Liver (tissue), 7 donors: ENCODE measurements at regions not wholly inside any gene's neighbourhood (a gene's known extent, or its start where the extent isn't known, plus 50 kb on each side); places are given as distances from the start of the nearest gene placed in this dataset.
A peak's percentile ranks its signal among the peaks of the same experiment; 100 is the strongest.

Experiments
- DNase-seq: peaks from one replicate; pipeline ENCODE4 v3.0.0-alpha.2; 2017; ENCODE audit warnings: low spot score
- H3K27ac ChIP-seq, 2 donors: one replicate each; pipeline ENCODE4 v1.7.0; 2013; ENCODE audit warnings: inconsistent platforms in 2 of 2, low read length in 2 of 2, control low read depth in 1 of 2, low read depth in 1 of 2, mild to moderate bottlenecking in 1 of 2
- H3K27me3 ChIP-seq, 4 donors: one replicate each; pipeline versions ENCODE4 v1.6.1 to v1.7.0; 2013; ENCODE audit warnings: low read length in 3 of 4, inconsistent platforms in 1 of 4, mild to moderate bottlenecking in 1 of 4, moderate library complexity in 1 of 4; ENCODE audit not compliant: control insufficient read depth in 4 of 4, insufficient read depth in 4 of 4
- H3K36me3 ChIP-seq, 4 donors: one replicate each; pipeline versions ENCODE4 v1.6.1 to v1.7.0; 2013; ENCODE audit warnings: low read length in 3 of 4, mild to moderate bottlenecking in 3 of 4, low read depth in 1 of 4, moderate library complexity in 1 of 4; ENCODE audit not compliant: control insufficient read depth in 4 of 4, insufficient read depth in 3 of 4
- H3K4me1 ChIP-seq, 4 donors: one replicate each; pipeline versions ENCODE4 v1.6.1 to v1.7.0; 2013; ENCODE audit warnings: low read length in 3 of 4, mild to moderate bottlenecking in 3 of 4, moderate library complexity in 1 of 4; ENCODE audit not compliant: control insufficient read depth in 4 of 4, insufficient read depth in 4 of 4
- H3K4me3 ChIP-seq, 3 donors: one replicate each; pipeline versions ENCODE4 v1.6.1 to v1.7.0; 2013; ENCODE audit warnings: low read length in 3 of 3, control low read depth in 1 of 3, low read depth in 1 of 3, mild to moderate bottlenecking in 1 of 3
- H3K9ac ChIP-seq, 2 donors: one replicate each; pipeline ENCODE4 v1.7.0; 2013; ENCODE audit warnings: low read length in 2 of 2, mild to moderate bottlenecking in 2 of 2, moderate library complexity in 2 of 2, control low read depth in 1 of 2, low read depth in 1 of 2
- H3K9me3 ChIP-seq, 4 donors: one replicate each; pipeline versions ENCODE4 v1.6.1 to v1.7.0; 2013; ENCODE audit warnings: low read length in 3 of 4; ENCODE audit not compliant: control insufficient read depth in 4 of 4
- ATF3 ChIP-seq: IDR thresholded peaks from 2 replicates; pipeline ENCODE4 v1.6.1; 2016; ENCODE audit warnings: antibody characterized with exemption
- EGR1 ChIP-seq, 2 donors: IDR thresholded peaks; 2 replicates each; pipeline ENCODE4 v1.6.1; 2016 to 2018; ENCODE audit warnings: antibody characterized with exemption in 2 of 2, low read depth in 2 of 2
- FOXA1 ChIP-seq: IDR thresholded peaks from 2 replicates; pipeline ENCODE4 v1.6.1; 2016; ENCODE audit warnings: antibody characterized with exemption
- FOXA2 ChIP-seq: IDR thresholded peaks from 2 replicates; pipeline ENCODE4 v1.6.1; 2016; ENCODE audit warnings: antibody characterized with exemption
- GABPA ChIP-seq, 2 donors: IDR thresholded peaks in 1 of 2; conservative IDR thresholded peaks in 1 of 2; 2 replicates each; pipeline ENCODE4 v1.6.1; 2016; ENCODE audit warnings: antibody characterized with exemption in 2 of 2, mild to moderate bottlenecking in 1 of 2, moderate library complexity in 1 of 2
- HNF4A ChIP-seq, 2 donors: conservative IDR thresholded peaks; 2 replicates each; pipeline ENCODE4 v1.6.1; 2016; ENCODE audit warnings: antibody characterized with exemption in 2 of 2, mild to moderate bottlenecking in 2 of 2
- HNF4G ChIP-seq: IDR thresholded peaks from 2 replicates; pipeline ENCODE4 v1.6.1; 2016; ENCODE audit warnings: antibody characterized with exemption
- JUND ChIP-seq, 2 donors: IDR thresholded peaks; 2 replicates each; pipeline ENCODE4 v1.6.1; 2016; ENCODE audit warnings: antibody characterized with exemption in 2 of 2
- MAX ChIP-seq: IDR thresholded peaks from 2 replicates; pipeline ENCODE4 v1.6.1; 2016; ENCODE audit warnings: antibody characterized with exemption
- NR2F2 ChIP-seq: IDR thresholded peaks from 2 replicates; pipeline ENCODE4 v1.6.1; 2016; ENCODE audit warnings: antibody characterized with exemption
- RAD21 ChIP-seq, 2 donors: IDR thresholded peaks; 2 replicates each; pipeline ENCODE4 v1.6.1; 2016; ENCODE audit warnings: antibody characterized with exemption in 2 of 2, mild to moderate bottlenecking in 2 of 2
- RXRA ChIP-seq, 2 donors: IDR thresholded peaks; 2 replicates each; pipeline ENCODE4 v1.6.1; 2017 to 2018; ENCODE audit warnings: antibody characterized with exemption in 2 of 2, mild to moderate bottlenecking in 1 of 2
- SP1 ChIP-seq: IDR thresholded peaks from 2 replicates; pipeline ENCODE4 v1.6.1; 2018; ENCODE audit warnings: antibody characterized with exemption, mild to moderate bottlenecking
- TAF1 ChIP-seq: conservative IDR thresholded peaks from 2 replicates; pipeline ENCODE4 v1.6.1; 2016; ENCODE audit warnings: antibody characterized with exemption, mild to moderate bottlenecking
- YY1 ChIP-seq: IDR thresholded peaks from 2 replicates; pipeline ENCODE4 v1.6.1; 2016; ENCODE audit warnings: antibody characterized with exemption, mild to moderate bottlenecking
- WGBS: extraction: QIAGEN DNeasy Blood & Tissue Kit; methylation state at CpG from one replicate; pipeline ENCODE4 v1.1.7; 2013; 5-methylcytosine and 5-hydroxymethylcytosine counted together
- TF ChIP-seq, protein P1 (sequence below): IDR thresholded peaks from 2 replicates; pipeline ENCODE4 v1.6.1; 2016; ENCODE audit warnings: antibody characterized with exemption, mild to moderate bottlenecking
- donor health status: healthy.
- donor health status: healthy.
- donor health status: healthy.
- donor health status: healthy.

- TF ChIP-seq SP1 (peak; percentile 55), RXRA (IDR thresholded peaks at IDR 0.05) (peak; percentile 66 to 73), EGR1 (IDR thresholded peaks at IDR 0.05; ENCODE audit: low read depth in 2 of 2) (no peak), HNF4A (conservative IDR thresholded peaks at IDR 0.05) (peak; percentile 74 to 84)
- H3K27ac ChIP-seq = peak overlapping the region in 1 of 2 donors; percentile 37
- H3K36me3 ChIP-seq = no peaks in the 10 kb centered on the region
- WGBS = 84% methylated on average over 15 of the region's 15 CpGs
- DNase-seq = no peak
- no peak overlapping the region for H3K9ac ChIP-seq
- no peaks in the 10 kb centered on the region for H3K27me3 ChIP-seq
- no peaks in the 10 kb centered on the region for H3K9me3 ChIP-seq
- H3K4me3 ChIP-seq = no peak overlapping the region
- H3K4me1 ChIP-seq = peaks cover 0 to 18% (median 13%) of the 10 kb centered on the region in 4 donors
Observed at GRCh38 chr10:114754445-114755320, 66.9 kb upstream of the FHIP2A start.

GRCh38 chr10:114755537-114755936, 66.0 kb upstream of the FHIP2A start:
- peaks cover 0 to 18% (median 13%) of the 10 kb centered on the region in 4 donors for H3K4me1 ChIP-seq
- no peaks in the 10 kb centered on the region for H3K36me3 ChIP-seq
- WGBS = 73% methylated on average over 7 of the region's 7 CpGs
- H3K9ac ChIP-seq = no peak overlapping the region
- H3K27ac ChIP-seq = no peak overlapping the region
- no peak overlapping the region for H3K4me3 ChIP-seq
- no peaks in the 10 kb centered on the region for H3K9me3 ChIP-seq
- no peaks in the 10 kb centered on the region for H3K27me3 ChIP-seq
- no peak for TF ChIP-seq YY1
- TF ChIP-seq JUND (IDR thresholded peaks at IDR 0.05) = no peak
- TF ChIP-seq, protein P1, sequence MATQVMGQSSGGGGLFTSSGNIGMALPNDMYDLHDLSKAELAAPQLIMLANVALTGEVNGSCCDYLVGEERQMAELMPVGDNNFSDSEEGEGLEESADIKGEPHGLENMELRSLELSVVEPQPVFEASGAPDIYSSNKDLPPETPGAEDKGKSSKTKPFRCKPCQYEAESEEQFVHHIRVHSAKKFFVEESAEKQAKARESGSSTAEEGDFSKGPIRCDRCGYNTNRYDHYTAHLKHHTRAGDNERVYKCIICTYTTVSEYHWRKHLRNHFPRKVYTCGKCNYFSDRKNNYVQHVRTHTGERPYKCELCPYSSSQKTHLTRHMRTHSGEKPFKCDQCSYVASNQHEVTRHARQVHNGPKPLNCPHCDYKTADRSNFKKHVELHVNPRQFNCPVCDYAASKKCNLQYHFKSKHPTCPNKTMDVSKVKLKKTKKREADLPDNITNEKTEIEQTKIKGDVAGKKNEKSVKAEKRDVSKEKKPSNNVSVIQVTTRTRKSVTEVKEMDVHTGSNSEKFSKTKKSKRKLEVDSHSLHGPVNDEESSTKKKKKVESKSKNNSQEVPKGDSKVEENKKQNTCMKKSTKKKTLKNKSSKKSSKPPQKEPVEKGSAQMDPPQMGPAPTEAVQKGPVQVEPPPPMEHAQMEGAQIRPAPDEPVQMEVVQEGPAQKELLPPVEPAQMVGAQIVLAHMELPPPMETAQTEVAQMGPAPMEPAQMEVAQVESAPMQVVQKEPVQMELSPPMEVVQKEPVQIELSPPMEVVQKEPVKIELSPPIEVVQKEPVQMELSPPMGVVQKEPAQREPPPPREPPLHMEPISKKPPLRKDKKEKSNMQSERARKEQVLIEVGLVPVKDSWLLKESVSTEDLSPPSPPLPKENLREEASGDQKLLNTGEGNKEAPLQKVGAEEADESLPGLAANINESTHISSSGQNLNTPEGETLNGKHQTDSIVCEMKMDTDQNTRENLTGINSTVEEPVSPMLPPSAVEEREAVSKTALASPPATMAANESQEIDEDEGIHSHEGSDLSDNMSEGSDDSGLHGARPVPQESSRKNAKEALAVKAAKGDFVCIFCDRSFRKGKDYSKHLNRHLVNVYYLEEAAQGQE = no peak
- TF ChIP-seq RAD21 (IDR thresholded peaks at IDR 0.05) = no peak
- no peak for TF ChIP-seq FOXA1
- TF ChIP-seq EGR1 (IDR thresholded peaks at IDR 0.05; ENCODE audit: low read depth in 2 of 2) = no peak
- TF ChIP-seq GABPA (IDR thresholded peaks at IDR 0.05 in 1 of 2, conservative IDR thresholded peaks at IDR 0.05 in 1 of 2) = no peak
- no peak for TF ChIP-seq TAF1
- TF ChIP-seq RXRA (IDR thresholded peaks at IDR 0.05) = no peak
- TF ChIP-seq ATF3 = no peak
- no peak for TF ChIP-seq HNF4G
- no peak for TF ChIP-seq MAX
- TF ChIP-seq NR2F2 = no peak
- TF ChIP-seq FOXA2 = no peak
- no peak for DNase-seq
